SK-N-SH treated with all-trans-retinoic acid at 6 μM for 48 hours (cell line): ENCODE measurements at regions not wholly inside any gene's neighbourhood (a gene's known extent, or its start where the extent isn't known, plus 50 kb on each side); places are given as distances from the start of the nearest gene placed in this dataset.

ENCODE experiments used
- ATAC-seq: fragments of 200-7000 bp; cut with Tn5 transposase; 3 replicates; pipeline ENCODE4 v1.9.1; 2020; ENCODE audit warnings: mild to moderate bottlenecking, moderate library complexity
- ARNTL ChIP-seq: fragments of 450-650 bp; formaldehyde crosslinking; IDR thresholded peaks from 2 replicates; pipeline ENCODE4 v1.5.0; 2020; ENCODE audit warnings: low read depth, mild to moderate bottlenecking, moderate library complexity, borderline replicate concordance
- BACH2 ChIP-seq: fragments of 250-450 bp; sonication (Bioruptor Pico); IDR thresholded peaks from 2 replicates; pipeline ENCODE4 v1.9.0; 2021; ENCODE audit warnings: mild to moderate bottlenecking, borderline replicate concordance
- CREB5 ChIP-seq: fragments of 250-450 bp; sonication (Bioruptor Pico); IDR thresholded peaks from 2 replicates; pipeline ENCODE4 v1.5.1; 2020; ENCODE audit warnings: low read depth, mild to moderate bottlenecking, moderate library complexity
- CSDC2 ChIP-seq: fragments of 250-450 bp; sonication (Bioruptor Pico); IDR thresholded peaks from 2 replicates; pipeline ENCODE4 v1.5.0; 2020; ENCODE audit warnings: mild to moderate bottlenecking, moderate library complexity
- ESRRG ChIP-seq: fragments of 250-450 bp; sonication (Bioruptor Pico); IDR thresholded peaks from 2 replicates; pipeline ENCODE4 v1.6.1; 2021; ENCODE audit warnings: mild to moderate bottlenecking
- ISL1 ChIP-seq: fragments of 250-450 bp; sonication (Bioruptor Pico); IDR thresholded peaks from 2 replicates; pipeline ENCODE4 v2.1.2; 2022; ENCODE audit warnings: mild to moderate bottlenecking, moderate library complexity
- POU6F1 ChIP-seq: fragments of 250-450 bp; sonication (Bioruptor Pico); IDR thresholded peaks from 2 replicates; pipeline ENCODE4 v1.8.0; 2021; ENCODE audit warnings: low read depth, mild to moderate bottlenecking, moderate library complexity, borderline replicate concordance
- PPARA ChIP-seq: fragments of 250-450 bp; sonication (Bioruptor Pico); IDR thresholded peaks from 2 replicates; pipeline ENCODE4 v1.5.0; 2020; ENCODE audit warnings: mild to moderate bottlenecking, borderline replicate concordance
- RARB ChIP-seq: fragments of 250-450 bp; sonication (Bioruptor Pico); IDR thresholded peaks from 2 replicates; pipeline ENCODE4 v1.8.0; 2021; ENCODE audit warnings: mild to moderate bottlenecking, moderate library complexity
- TOX ChIP-seq: fragments of 250-450 bp; sonication (Bioruptor Pico); IDR thresholded peaks from 2 replicates; pipeline ENCODE4 v1.8.0; 2021; ENCODE audit warnings: mild to moderate bottlenecking, moderate library complexity, borderline replicate concordance
- ZFP3 ChIP-seq: fragments of 250-450 bp; sonication (Bioruptor Pico); IDR thresholded peaks from 2 replicates; pipeline ENCODE4 v1.5.0; 2020; ENCODE audit warnings: mild to moderate bottlenecking, moderate library complexity
- ZNF565 ChIP-seq: fragments of 450-650 bp; formaldehyde crosslinking; conservative IDR thresholded peaks from 2 replicates; pipeline ENCODE4 v1.5.0; 2020; ENCODE audit warnings: low read depth, mild to moderate bottlenecking, moderate library complexity
- ZNF70 ChIP-seq: fragments of 450-650 bp; formaldehyde crosslinking; IDR thresholded peaks from 2 replicates; pipeline ENCODE4 v1.5.0; 2020; ENCODE audit warnings: mild to moderate bottlenecking, moderate library complexity
- ZNF8 ChIP-seq: fragments of 450-650 bp; formaldehyde crosslinking; IDR thresholded peaks from 2 replicates; pipeline ENCODE4 v1.5.0; 2020; ENCODE audit warnings: mild to moderate bottlenecking, moderate library complexity
- TF ChIP-seq, protein P1 (sequence below): fragments of 250-450 bp; sonication (Bioruptor Pico); IDR thresholded peaks from 2 replicates; pipeline ENCODE4 v1.5.0; 2020; ENCODE audit warnings: mild to moderate bottlenecking, moderate library complexity
- TF ChIP-seq, protein P2 (sequence below): fragments of 250-450 bp; sonication (Bioruptor Pico); IDR thresholded peaks from 2 replicates; pipeline ENCODE4 v1.8.0; 2020; ENCODE audit warnings: mild to moderate bottlenecking, moderate library complexity, borderline replicate concordance

GRCh38 chr16:16937576-16937975, 533.2 kb downstream of the XYLT1 start (continued):
- TF ChIP-seq CREB5 (CRISPR knock-in tag) (no peak), ARNTL (CRISPR knock-in tag) (no peak)

DNA sequence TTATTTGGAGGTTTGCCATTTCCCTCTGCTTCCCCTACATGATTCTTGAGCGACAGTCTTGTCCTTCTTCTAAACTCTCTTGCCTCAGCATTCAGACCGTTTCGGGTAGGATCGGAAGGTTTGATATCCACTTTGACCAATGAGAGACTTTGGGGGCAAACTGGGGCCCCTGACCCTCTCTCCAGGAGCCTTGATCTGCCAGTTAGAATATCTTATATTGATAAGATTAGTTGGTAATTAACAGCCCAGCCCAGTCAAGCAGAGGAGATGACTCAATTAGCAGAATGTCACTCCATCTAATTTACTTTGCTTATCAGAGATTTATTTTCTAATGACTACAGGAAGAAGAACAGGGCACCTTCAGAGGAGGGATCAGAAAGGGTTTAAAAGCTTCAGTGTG, 532.8 kb downstream of the XYLT1 start:
- ATAC-seq, result no peak
- TF ChIP-seq BACH2 (CRISPR knock-in tag) (no peak), ZNF8 (CRISPR knock-in tag) (no peak), PPARA (CRISPR knock-in tag) (no peak), ZNF70 (CRISPR knock-in tag) (no peak), ESRRG (no peak), ISL1 (CRISPR knock-in tag) (no peak), ZNF565 (CRISPR knock-in tag) (no peak), POU6F1 (CRISPR knock-in tag) (no peak)
- TF ChIP-seq, protein P1, sequence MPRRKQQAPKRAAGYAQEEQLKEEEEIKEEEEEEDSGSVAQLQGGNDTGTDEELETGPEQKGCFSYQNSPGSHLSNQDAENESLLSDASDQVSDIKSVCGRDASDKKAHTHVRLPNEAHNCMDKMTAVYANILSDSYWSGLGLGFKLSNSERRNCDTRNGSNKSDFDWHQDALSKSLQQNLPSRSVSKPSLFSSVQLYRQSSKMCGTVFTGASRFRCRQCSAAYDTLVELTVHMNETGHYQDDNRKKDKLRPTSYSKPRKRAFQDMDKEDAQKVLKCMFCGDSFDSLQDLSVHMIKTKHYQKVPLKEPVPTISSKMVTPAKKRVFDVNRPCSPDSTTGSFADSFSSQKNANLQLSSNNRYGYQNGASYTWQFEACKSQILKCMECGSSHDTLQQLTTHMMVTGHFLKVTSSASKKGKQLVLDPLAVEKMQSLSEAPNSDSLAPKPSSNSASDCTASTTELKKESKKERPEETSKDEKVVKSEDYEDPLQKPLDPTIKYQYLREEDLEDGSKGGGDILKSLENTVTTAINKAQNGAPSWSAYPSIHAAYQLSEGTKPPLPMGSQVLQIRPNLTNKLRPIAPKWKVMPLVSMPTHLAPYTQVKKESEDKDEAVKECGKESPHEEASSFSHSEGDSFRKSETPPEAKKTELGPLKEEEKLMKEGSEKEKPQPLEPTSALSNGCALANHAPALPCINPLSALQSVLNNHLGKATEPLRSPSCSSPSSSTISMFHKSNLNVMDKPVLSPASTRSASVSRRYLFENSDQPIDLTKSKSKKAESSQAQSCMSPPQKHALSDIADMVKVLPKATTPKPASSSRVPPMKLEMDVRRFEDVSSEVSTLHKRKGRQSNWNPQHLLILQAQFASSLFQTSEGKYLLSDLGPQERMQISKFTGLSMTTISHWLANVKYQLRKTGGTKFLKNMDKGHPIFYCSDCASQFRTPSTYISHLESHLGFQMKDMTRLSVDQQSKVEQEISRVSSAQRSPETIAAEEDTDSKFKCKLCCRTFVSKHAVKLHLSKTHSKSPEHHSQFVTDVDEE (CRISPR knock-in tag), result no peak
- TF ChIP-seq, protein P2, sequence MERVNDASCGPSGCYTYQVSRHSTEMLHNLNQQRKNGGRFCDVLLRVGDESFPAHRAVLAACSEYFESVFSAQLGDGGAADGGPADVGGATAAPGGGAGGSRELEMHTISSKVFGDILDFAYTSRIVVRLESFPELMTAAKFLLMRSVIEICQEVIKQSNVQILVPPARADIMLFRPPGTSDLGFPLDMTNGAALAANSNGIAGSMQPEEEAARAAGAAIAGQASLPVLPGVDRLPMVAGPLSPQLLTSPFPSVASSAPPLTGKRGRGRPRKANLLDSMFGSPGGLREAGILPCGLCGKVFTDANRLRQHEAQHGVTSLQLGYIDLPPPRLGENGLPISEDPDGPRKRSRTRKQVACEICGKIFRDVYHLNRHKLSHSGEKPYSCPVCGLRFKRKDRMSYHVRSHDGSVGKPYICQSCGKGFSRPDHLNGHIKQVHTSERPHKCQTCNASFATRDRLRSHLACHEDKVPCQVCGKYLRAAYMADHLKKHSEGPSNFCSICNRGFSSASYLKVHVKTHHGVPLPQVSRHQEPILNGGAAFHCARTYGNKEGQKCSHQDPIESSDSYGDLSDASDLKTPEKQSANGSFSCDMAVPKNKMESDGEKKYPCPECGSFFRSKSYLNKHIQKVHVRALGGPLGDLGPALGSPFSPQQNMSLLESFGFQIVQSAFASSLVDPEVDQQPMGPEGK (CRISPR knock-in tag), result no peak
- TF ChIP-seq, all 23 proteins: peak for 0

GRCh38 chr16:16938980-16939379, 531.8 kb downstream of the XYLT1 start:
- no peak for ATAC-seq
- TF ChIP-seq ZNF8 (CRISPR knock-in tag) (no peak), RARB (no peak), CSDC2 (CRISPR knock-in tag) (no peak), ZFP3 (CRISPR knock-in tag) (no peak), ARNTL (CRISPR knock-in tag) (no peak), ISL1 (CRISPR knock-in tag) (no peak), ZNF565 (CRISPR knock-in tag) (no peak), CREB5 (CRISPR knock-in tag) (no peak), POU6F1 (CRISPR knock-in tag) (no peak), BACH2 (CRISPR knock-in tag) (no peak), TOX (CRISPR knock-in tag) (no peak)
- TF ChIP-seq, protein P1 (CRISPR knock-in tag), result no peak
- TF ChIP-seq, protein P2 (CRISPR knock-in tag), result no peak
